K562 (cell line): ENCODE measurements at regions not wholly inside any gene's neighbourhood (a gene's known extent, or its start where the extent isn't known, plus 50 kb on each side); places are given as distances from the start of the nearest gene placed in this dataset.

Experiments
- ATAC-seq: fragments of 200-7000 bp; cut with Tn5 transposase; 3 replicates; pipeline ENCODE4 v1.9.1; 2020; ENCODE audit warnings: moderate library complexity
- BruUV-seq: library from RNA; stranded (reverse); fragments of 400-500 nt; replicated peaks from 2 replicates; lab custom pipeline; 2021; lab: Mats Ljungman, UMichigan
- CTCF ChIA-PET: fragments of 300-600 bp; formaldehyde crosslinking; extraction: SDS; loops from one replicate; lab custom pipeline; 2021; ENCODE audit warnings: low intra/inter-chr PET ratio; lab: Yijun Ruan, JAX
- POLR2A ChIA-PET: fragments of 300-600, 350-650 bp; sonication (Branson Sonifier 250); formaldehyde crosslinking; extraction: SDS; loops from one replicate; lab custom pipeline; 2021; ENCODE audit warnings: antibody characterized with exemption, inconsistent platforms; lab: Yijun Ruan, JAX
- DNase-seq, 4 experiments: peaks; one replicate each; pipeline versions ENCODE4 v3.0.0 to v3.0.0-alpha.2; 2011 to 2018; ENCODE audit warnings: low spot score in 3 of 4, mixed read lengths in 3 of 4; ENCODE audit errors: extremely low read depth in 1 of 4
- FAIRE-seq: peaks from 2 replicates; lab custom pipeline; 2011; peaks lifted over from hg19 to GRCh38; lab: Jason Lieb, UNC
- H2AFZ ChIP-seq: 2 replicates; pipeline ENCODE4 v1.6.0; 2011; ENCODE audit warnings: low read depth, low read length, control low read depth, inconsistent platforms
- H3K27ac ChIP-seq: fragments of 200-600 bp; 3 replicates; pipeline ENCODE4 v1.8.0; 2011; ENCODE audit warnings: low read depth, mild to moderate bottlenecking, control low read depth, inconsistent platforms, low read length, moderate library complexity, mixed read lengths; ENCODE audit errors: extremely low read depth
- H3K27me3 ChIP-seq, 2 experiments: fragments of 300-600 bp in 1 of 2; 2 replicates in 1 of 2; 3 replicates in 1 of 2; pipeline versions ENCODE4 v1.6.0 to v1.8.0; 2011; ENCODE audit warnings: inconsistent platforms in 2 of 2, low read length in 2 of 2, mild to moderate bottlenecking in 1 of 2, mixed read lengths in 1 of 2, moderate library complexity in 1 of 2; ENCODE audit not compliant: control insufficient read depth in 2 of 2, insufficient read depth in 2 of 2
- H3K36me3 ChIP-seq: fragments of 300-600 bp; 3 replicates; pipeline ENCODE4 v1.8.0; 2011; ENCODE audit warnings: mild to moderate bottlenecking, low read length, inconsistent platforms; ENCODE audit not compliant: control insufficient read depth, insufficient read depth
- H3K4me1 ChIP-seq, 2 experiments: fragments of 200-600 bp in 1 of 2; replicated peaks in 1 of 2; 2 replicates in 1 of 2; 3 replicates in 1 of 2; pipeline versions ENCODE4 v1.5.1 to v1.8.0; 2011; ENCODE audit warnings: inconsistent platforms in 2 of 2, low read length in 2 of 2, mild to moderate bottlenecking in 1 of 2, mixed read lengths in 1 of 2, moderate library complexity in 1 of 2; ENCODE audit not compliant: control insufficient read depth in 2 of 2, insufficient read depth in 2 of 2
- H3K4me2 ChIP-seq: 2 replicates; pipeline ENCODE4 v1.6.1; 2011; ENCODE audit warnings: low read length, control low read depth, inconsistent platforms, mixed read lengths; ENCODE audit not compliant: insufficient read depth
- H3K4me3 ChIP-seq: fragments of 200-600 bp; sonication (generic), shearing (Covaris generic); 2 replicates; pipeline ENCODE4 v1.5.1; 2016; ENCODE audit warnings: control low read depth, inconsistent platforms
- H3K79me2 ChIP-seq: fragments of 200-600 bp; 3 replicates; pipeline ENCODE4 v1.8.0; 2011; ENCODE audit warnings: low read length, inconsistent platforms; ENCODE audit not compliant: control insufficient read depth, insufficient read depth
- H3K9ac ChIP-seq, 2 experiments: 2 replicates each; pipeline versions ENCODE4 v1.6.0 to v1.6.1; 2011; ENCODE audit warnings: low read depth in 2 of 2, low read length in 2 of 2, control low read depth in 1 of 2, inconsistent platforms in 1 of 2, mild to moderate bottlenecking in 1 of 2, mixed read lengths in 1 of 2; ENCODE audit not compliant: insufficient read depth in 1 of 2
- H3K9me1 ChIP-seq: one replicate; pipeline ENCODE4 v1.6.0; 2011; ENCODE audit warnings: inconsistent platforms, mild to moderate bottlenecking, low read length, moderate library complexity; ENCODE audit not compliant: control insufficient read depth, insufficient read depth
- H3K9me3 ChIP-seq: replicated peaks from 2 replicates; pipeline ENCODE4 v1.5.1; 2011; ENCODE audit warnings: low read depth, low read length, inconsistent platforms; ENCODE audit not compliant: control insufficient read depth, insufficient read depth
- H4K20me1 ChIP-seq: replicated peaks from 2 replicates; pipeline ENCODE4 v1.6.1; 2011; ENCODE audit warnings: low read length, inconsistent platforms, mixed read lengths; ENCODE audit not compliant: control insufficient read depth, insufficient read depth
- BACH1 ChIP-seq: fragments of 200-800 bp; sonication (Bioruptor generic); IDR thresholded peaks from 2 replicates; pipeline ENCODE4 v1.6.1; 2016; ENCODE audit warnings: missing genetic modification characterization, missing compliant biosample characterization
- BMI1 ChIP-seq: fragments of 150-350 bp; IDR thresholded peaks from 2 replicates; pipeline ENCODE4 v1.6.1; 2014; ENCODE audit warnings: low read length
- CTCF ChIP-seq, 3 experiments: IDR thresholded peaks in 2 of 3; conservative IDR thresholded peaks in 1 of 3; 2 replicates each; pipeline ENCODE4 v1.5.1; 2011 to 2012; ENCODE audit warnings: low read length in 3 of 3, mild to moderate bottlenecking in 3 of 3, control low read depth in 2 of 3, improper control_type of control experiment in 1 of 3, inconsistent platforms in 1 of 3, low read depth in 1 of 3, mixed read lengths in 1 of 3, moderate library complexity in 1 of 3; ENCODE audit not compliant: insufficient read depth in 2 of 3
- ERF ChIP-seq: fragments of 450-650 bp; formaldehyde crosslinking; IDR thresholded peaks from 2 replicates; pipeline ENCODE4 v1.4.0; 2020; ENCODE audit warnings: mild to moderate bottlenecking, mixed read lengths
- HBP1 ChIP-seq: fragments of 450-650 bp; formaldehyde crosslinking; IDR thresholded peaks from 2 replicates; pipeline ENCODE4 v1.4.0; 2022; ENCODE audit warnings: missing genetic modification characterization
- ZBTB8A ChIP-seq: fragments of 450-650 bp; IDR thresholded peaks from 2 replicates; pipeline ENCODE4 v1.6.1; 2018; ENCODE audit warnings: mild to moderate bottlenecking, moderate library complexity; ENCODE audit not compliant: partially characterized antibody
- ZNF121 ChIP-seq: sonication (generic); formaldehyde crosslinking; conservative IDR thresholded peaks from 2 replicates; pipeline ENCODE4 v1.8.0; 2022; ENCODE audit warnings: missing genetic modification reagents
- WGBS: fragments of 100-300 bp; shearing (Covaris generic); methylation state at CpG from one replicate; pipeline ENCODE4 v1.1.6; 2016; ENCODE audit warnings: low coverage, mixed read lengths; ENCODE audit not compliant: insufficient coverage; ENCODE audit errors: missing lambda C conversion rate; 5-methylcytosine and 5-hydroxymethylcytosine counted together
- in situ Hi-C: fragments of 300-500 bp; cut with MboI; formaldehyde crosslinking; loops from 4 replicates; pipeline ENCODE4 v1.15.0; 2018; ENCODE audit warnings: inconsistent platforms, mixed read lengths
- intact Hi-C: fragments of 100-400 bp; cut with micrococcal nuclease; formaldehyde crosslinking; loops from 2 replicates; pipeline ENCODE4 v1.14.2; 2022

GRCh38 chr6:1015825-1016224, 296.1 kb upstream of the FOXQ1 start:
- TF ChIP-seq CTCF (IDR thresholded peaks at IDR 0.05 in 2 of 3, conservative IDR thresholded peaks at IDR 0.05 in 1 of 3; ENCODE audit: insufficient read depth in 2 of 3, low read depth in 1 of 3, low read length in 3 of 3) (peak; percentile 12 to 17 (median 13); a peak in 1 of 6 replicates), BACH1 (no peak)
- no peaks in the 10 kb centered on the region for H3K79me2 ChIP-seq
- no peak overlapping the region for H3K9ac ChIP-seq
- intact Hi-C loops (no loop called here), in situ Hi-C loops (no loop called here)
- no TSS peak for BruUV-seq
- ChIA-PET POLR2A (interaction anchor here (0.7 kb wide), 1 partner anchor 925 kb away, joined by 3 read pairs; no protein-coding TSS in a partner anchor), CTCF (no interaction called here)
- peaks cover 0 to 12% of the 10 kb centered on the region in 2 experiments; a peak in 4 of 5 replicates for H3K27me3 ChIP-seq
- H3K4me1 ChIP-seq: no peaks in the 10 kb centered on the region
- H3K27ac ChIP-seq: no peak overlapping the region
- no peaks in the 10 kb centered on the region for H4K20me1 ChIP-seq
- no peak overlapping the region for H2AFZ ChIP-seq
- no peaks in the 10 kb centered on the region for H3K9me3 ChIP-seq
- DNase-seq: peak in 1 of 4 experiments; percentile 6
- FAIRE-seq: no peak
- no peak overlapping the region for H3K4me2 ChIP-seq
- H3K36me3 ChIP-seq: no peaks in the 10 kb centered on the region
- peak; percentile 60 for ATAC-seq
- no peaks in the 10 kb centered on the region for H3K9me1 ChIP-seq
- no peak overlapping the region for H3K4me3 ChIP-seq

- Histone ChIP-seq H4K20me1 (no peaks in the 10 kb centered on the region), H3K27ac (no peak overlapping the region), H3K9ac (no peak overlapping the region), H3K4me3 (no peak overlapping the region), H3K27me3 (peaks cover 3 to 15% of the 10 kb centered on the region in 2 experiments; a peak in 4 of 5 replicates), H2AFZ (no peak overlapping the region), H3K4me2 (no peak overlapping the region), H3K79me2 (no peaks in the 10 kb centered on the region), H3K36me3 (no peaks in the 10 kb centered on the region), H3K9me1 (no peaks in the 10 kb centered on the region), H3K4me1 (no peaks in the 10 kb centered on the region), H3K9me3 (no peaks in the 10 kb centered on the region)
- POLR2A ChIA-PET: no interaction called here
- intact Hi-C loops (no loop called here), in situ Hi-C loops (no loop called here)
- CTCF ChIA-PET: no interaction called here
- TF ChIP-seq ERF (CRISPR knock-in tag) (no peak), ZNF121 (CRISPR knock-in tag) (no peak), HBP1 (CRISPR knock-in tag) (no peak), ZBTB8A (no peak), BMI1 (no peak)
- 2% methylated on average over 2 of the region's 2 CpGs for WGBS
- ATAC-seq (no peak), DNase-seq (no peak), FAIRE-seq (no peak)
- BruUV-seq: no TSS peak
Observed at GRCh38 chr6:1014431-1014807, 297.5 kb upstream of the FOXQ1 start.
